Thyroid gland (tissue), 4 donors: ENCODE measurements at regions not wholly inside any gene's neighbourhood (a gene's known extent, or its start where the extent isn't known, plus 50 kb on each side); places are given as distances from the start of the nearest gene placed in this dataset.

Source experiments
- CTCF ChIP-seq, 6 experiments: fragments of 200-600 bp in 3 of 6; fragments of 450-650 bp in 3 of 6; sonication (generic) in 3 of 6; IDR thresholded peaks; one replicate each; pipeline ENCODE4 v1.5.1; 2016 to 2019; ENCODE audit warnings: antibody characterized with exemption in 6 of 6, mild to moderate bottlenecking in 2 of 6, inconsistent platforms in 1 of 6, moderate library complexity in 1 of 6
- POLR2A ChIP-seq, 2 donors: fragments of 450-650 bp; IDR thresholded peaks; one replicate each; pipeline ENCODE4 v1.6.1; 2017; ENCODE audit warnings: antibody characterized with exemption in 2 of 2, mild to moderate bottlenecking in 2 of 2, moderate library complexity in 1 of 2

DNA sequence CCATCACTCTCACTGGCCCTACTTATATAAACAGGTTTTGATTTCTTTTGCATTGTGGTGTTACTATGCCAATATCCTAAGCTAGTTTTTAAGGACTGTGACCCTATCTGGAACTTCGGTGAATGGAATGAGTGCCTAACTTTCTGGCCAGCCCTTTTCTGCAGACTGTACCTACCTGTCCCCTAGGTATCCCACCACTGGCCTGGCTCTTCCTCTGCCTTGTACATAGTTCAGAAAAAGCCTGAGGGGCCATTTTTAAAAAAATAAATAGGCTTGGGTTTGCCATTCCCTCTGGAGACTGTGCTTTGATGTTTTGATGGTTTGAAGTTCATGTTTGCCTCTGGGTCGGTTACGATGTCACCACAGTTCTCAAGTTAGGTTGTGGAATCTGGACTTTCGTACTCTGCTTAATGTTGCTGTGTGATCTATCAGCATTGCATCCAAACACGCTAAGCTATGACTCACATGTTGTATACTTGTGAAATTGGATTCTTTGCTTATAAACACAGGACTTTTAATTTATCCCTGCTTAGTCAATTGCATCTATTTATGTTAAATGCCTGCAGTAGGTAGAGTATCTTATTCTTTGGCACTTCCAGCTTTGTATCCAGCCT, 182.0 kb downstream of the ANKRD50 start:
- TF ChIP-seq POLR2A (IDR thresholded peaks at IDR 0.05) (no peak), CTCF (IDR thresholded peaks at IDR 0.05) (no peak)
